Tibial nerve (tissue), 4 donors: ENCODE measurements at regions not wholly inside any gene's neighbourhood (a gene's known extent, or its start where the extent isn't known, plus 50 kb on each side); places are given as distances from the start of the nearest gene placed in this dataset.

ENCODE experiments used
- DNase-seq, 2 donors: peaks; one replicate each; pipeline ENCODE4 v3.0.0-alpha.2; 2019; ENCODE audit warnings: low spot score in 2 of 2
- H3K27ac ChIP-seq, 4 donors: fragments of 200-600 bp; sonication (generic) in 3 of 4; one replicate each; pipeline ENCODE4 v1.5.1; 2017 to 2019; ENCODE audit warnings: mild to moderate bottlenecking in 1 of 4
- H3K27me3 ChIP-seq, 2 donors: fragments of 200-600 bp; sonication (generic) in 1 of 2; one replicate each; pipeline versions ENCODE4 v1.5.1 to v1.6.0; 2017 to 2019
- H3K36me3 ChIP-seq, 3 donors: fragments of 200-600 bp; sonication (generic); one replicate each; pipeline ENCODE4 v1.5.1; 2018 to 2019
- H3K4me1 ChIP-seq, 4 donors: fragments of 200-600 bp; sonication (generic) in 3 of 4; one replicate each; pipeline ENCODE4 v1.5.1; 2017 to 2019
- H3K4me3 ChIP-seq, 4 donors: fragments of 200-600 bp; sonication (generic) in 3 of 4; one replicate each; pipeline ENCODE4 v1.5.1; 2017 to 2019; ENCODE audit warnings: mild to moderate bottlenecking in 1 of 4, moderate library complexity in 1 of 4
- H3K9me3 ChIP-seq, 4 donors: fragments of 200-600 bp; sonication (generic) in 3 of 4; one replicate each; pipeline ENCODE4 v1.5.1; 2017 to 2019
- CTCF ChIP-seq, 5 experiments: fragments of 200-600 bp in 3 of 5; fragments of 450-650 bp in 2 of 5; sonication (generic) in 3 of 5; IDR thresholded peaks; one replicate each; pipeline ENCODE4 v1.5.1; 2016 to 2019; ENCODE audit warnings: antibody characterized with exemption in 5 of 5, mild to moderate bottlenecking in 3 of 5, moderate library complexity in 2 of 5
- EP300 ChIP-seq, 2 donors: sonication (generic); formaldehyde crosslinking; IDR thresholded peaks; one replicate each; pipeline ENCODE4 v1.6.1; 2017; ENCODE audit warnings: antibody characterized with exemption in 2 of 2, mild to moderate bottlenecking in 1 of 2
- POLR2A ChIP-seq, 2 donors: fragments of 450-650 bp; IDR thresholded peaks; one replicate each; pipeline ENCODE4 v1.6.1; 2017; ENCODE audit warnings: antibody characterized with exemption in 2 of 2, mild to moderate bottlenecking in 2 of 2, moderate library complexity in 2 of 2
- WGBS, 2 donors: methylation state at CpG; one replicate each; pipeline ENCODE4 v1.1.5; 2018; 5-methylcytosine and 5-hydroxymethylcytosine counted together

GRCh38 chr18:60646725-60647124 lies 274.1 kb upstream of the MC4R start:
- no peak overlapping the region for H3K27ac ChIP-seq
- no peaks in the 10 kb centered on the region for H3K4me1 ChIP-seq
- 74 to 81% methylated on average over 5 of the region's 5 CpGs for WGBS, 2 donors
- no peak for DNase-seq
- no peak for TF ChIP-seq POLR2A (IDR thresholded peaks at IDR 0.05)
- no peak for TF ChIP-seq EP300 (IDR thresholded peaks at IDR 0.05)
- TF ChIP-seq CTCF (IDR thresholded peaks at IDR 0.05): no peak
- no peak overlapping the region for H3K4me3 ChIP-seq
- no peaks in the 10 kb centered on the region for H3K9me3 ChIP-seq
- no peaks in the 10 kb centered on the region for H3K27me3 ChIP-seq
- H3K36me3 ChIP-seq: no peaks in the 10 kb centered on the region

GRCh38 chr18:60649107-60649506 lies 276.5 kb upstream of the MC4R start:
- no peak for TF ChIP-seq POLR2A (IDR thresholded peaks at IDR 0.05)
- TF ChIP-seq CTCF (IDR thresholded peaks at IDR 0.05): no peak
- TF ChIP-seq EP300 (IDR thresholded peaks at IDR 0.05): no peak
- Histone ChIP-seq H3K9me3 (no peaks in the 10 kb centered on the region), H3K36me3 (no peaks in the 10 kb centered on the region), H3K4me3 (no peak overlapping the region), H3K27ac (no peak overlapping the region), H3K4me1 (no peaks in the 10 kb centered on the region), H3K27me3 (no peaks in the 10 kb centered on the region)
- 53 to 56% methylated on average over 5 of the region's 5 CpGs for WGBS, 2 donors
- no peak for DNase-seq

- Histone ChIP-seq H3K4me1 (no peaks in the 10 kb centered on the region), H3K27me3 (no peaks in the 10 kb centered on the region), H3K9me3 (no peaks in the 10 kb centered on the region), H3K4me3 (no peak overlapping the region), H3K36me3 (no peaks in the 10 kb centered on the region), H3K27ac (no peak overlapping the region)
- no peak for DNase-seq
- WGBS, 2 donors: 30 to 34% methylated on average over 3 of the region's 3 CpGs
- TF ChIP-seq CTCF (IDR thresholded peaks at IDR 0.05): no peak
- no peak for TF ChIP-seq EP300 (IDR thresholded peaks at IDR 0.05)
- TF ChIP-seq POLR2A (IDR thresholded peaks at IDR 0.05): no peak
Observed at GRCh38 chr18:60649842-60650536, 277.4 kb upstream of the MC4R start.

- TF ChIP-seq CTCF (IDR thresholded peaks at IDR 0.05) (no peak), POLR2A (IDR thresholded peaks at IDR 0.05) (no peak), EP300 (IDR thresholded peaks at IDR 0.05) (no peak)
- DNase-seq: no peak
- Histone ChIP-seq H3K27ac (no peak overlapping the region), H3K4me3 (no peak overlapping the region), H3K9me3 (no peaks in the 10 kb centered on the region), H3K4me1 (no peaks in the 10 kb centered on the region), H3K36me3 (no peaks in the 10 kb centered on the region), H3K27me3 (no peaks in the 10 kb centered on the region)
- WGBS, 2 donors: 82 to 91% methylated on average over 2 of the region's 2 CpGs
Observed at GRCh38 chr18:60654298-60654697, 281.7 kb upstream of the MC4R start.

GRCh38 chr18:60656553-60656952 lies 284.0 kb upstream of the MC4R start:
- no peak for TF ChIP-seq CTCF (IDR thresholded peaks at IDR 0.05)
- TF ChIP-seq POLR2A (IDR thresholded peaks at IDR 0.05): no peak
- no peak for TF ChIP-seq EP300 (IDR thresholded peaks at IDR 0.05)
- 67 to 71% methylated on average over 4 of the region's 4 CpGs for WGBS, 2 donors
- Histone ChIP-seq H3K27me3 (no peaks in the 10 kb centered on the region), H3K4me3 (no peak overlapping the region), H3K27ac (no peak overlapping the region), H3K4me1 (no peaks in the 10 kb centered on the region), H3K9me3 (no peaks in the 10 kb centered on the region), H3K36me3 (no peaks in the 10 kb centered on the region)
- DNase-seq: no peak
